ENCODE measurements at regions not wholly inside any gene's neighbourhood (a gene's known extent, or its start where the extent isn't known, plus 50 kb on each side); places are given as distances from the start of the nearest gene placed in this dataset.

DNA sequence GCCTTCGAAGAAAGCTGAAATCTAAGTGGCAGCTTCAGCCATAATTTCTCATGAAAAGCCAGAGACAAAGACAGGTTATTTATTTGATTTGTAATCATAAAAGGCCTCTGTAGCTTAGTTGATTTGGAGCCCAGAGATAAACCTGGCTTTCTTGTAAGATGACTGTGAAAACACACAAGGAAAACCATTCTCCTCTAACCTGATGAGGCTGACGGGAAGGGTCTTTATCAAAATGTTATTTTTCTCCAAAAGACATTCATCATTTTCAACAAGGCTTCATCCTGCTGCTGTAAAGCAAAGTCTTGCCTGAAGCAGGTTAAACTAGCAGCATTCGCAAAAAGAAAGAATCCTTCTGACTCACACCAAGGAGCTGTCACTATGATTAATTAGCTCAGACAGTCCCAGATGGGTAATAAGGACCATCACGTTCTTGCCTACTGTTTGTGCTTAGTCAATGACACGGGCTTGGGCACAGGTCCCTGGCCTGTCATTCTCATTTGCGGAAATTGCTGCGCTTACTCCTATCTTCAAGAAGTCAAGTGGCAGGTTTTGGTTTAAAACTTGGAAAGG lies 286.6 kb downstream of the C12orf75 start:
- TF ChIP-seq, protein P1, sequence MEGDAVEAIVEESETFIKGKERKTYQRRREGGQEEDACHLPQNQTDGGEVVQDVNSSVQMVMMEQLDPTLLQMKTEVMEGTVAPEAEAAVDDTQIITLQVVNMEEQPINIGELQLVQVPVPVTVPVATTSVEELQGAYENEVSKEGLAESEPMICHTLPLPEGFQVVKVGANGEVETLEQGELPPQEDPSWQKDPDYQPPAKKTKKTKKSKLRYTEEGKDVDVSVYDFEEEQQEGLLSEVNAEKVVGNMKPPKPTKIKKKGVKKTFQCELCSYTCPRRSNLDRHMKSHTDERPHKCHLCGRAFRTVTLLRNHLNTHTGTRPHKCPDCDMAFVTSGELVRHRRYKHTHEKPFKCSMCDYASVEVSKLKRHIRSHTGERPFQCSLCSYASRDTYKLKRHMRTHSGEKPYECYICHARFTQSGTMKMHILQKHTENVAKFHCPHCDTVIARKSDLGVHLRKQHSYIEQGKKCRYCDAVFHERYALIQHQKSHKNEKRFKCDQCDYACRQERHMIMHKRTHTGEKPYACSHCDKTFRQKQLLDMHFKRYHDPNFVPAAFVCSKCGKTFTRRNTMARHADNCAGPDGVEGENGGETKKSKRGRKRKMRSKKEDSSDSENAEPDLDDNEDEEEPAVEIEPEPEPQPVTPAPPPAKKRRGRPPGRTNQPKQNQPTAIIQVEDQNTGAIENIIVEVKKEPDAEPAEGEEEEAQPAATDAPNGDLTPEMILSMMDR (IDR thresholded peaks at IDR 0.05; ENCODE audit: low read depth, low read length), result no peak
- in situ Hi-C loops (cut with HindIII; ENCODE audit: low sequenced_read_pairs), result no loop called here
- no peak overlapping the region for H3K4me3 ChIP-seq (ENCODE audit: low read depth, low read length)
- DNase-seq (ENCODE audit: low read depth, low spot score), result no peak

DNA sequence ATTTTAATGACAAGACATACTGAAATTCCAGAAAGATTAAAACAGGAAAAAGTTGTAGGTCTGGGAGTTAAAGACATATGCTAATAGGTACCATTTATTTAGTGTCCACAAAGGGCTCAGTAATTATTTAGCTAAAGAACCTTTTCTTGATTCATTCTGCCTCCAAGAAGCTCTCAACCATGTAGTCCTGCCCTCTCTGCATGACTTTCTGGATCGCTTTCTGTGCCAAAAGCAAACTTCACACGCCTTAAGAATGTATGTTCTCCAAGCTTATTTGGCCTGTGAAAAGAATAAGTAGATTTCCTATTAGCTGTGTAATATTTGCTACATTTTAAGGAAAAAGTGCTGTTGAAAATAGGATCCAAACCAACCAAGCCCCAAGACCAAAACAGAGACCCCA lies 291.7 kb downstream of the C12orf75 start:
- TF ChIP-seq, protein P1 (IDR thresholded peaks at IDR 0.05; ENCODE audit: low read depth, low read length), result no peak
- no peak for DNase-seq (ENCODE audit: low read depth, low spot score)
- in situ Hi-C loops (cut with HindIII; ENCODE audit: low sequenced_read_pairs), result no loop called here
- no peak overlapping the region for H3K4me3 ChIP-seq (ENCODE audit: low read depth, low read length)

DNA sequence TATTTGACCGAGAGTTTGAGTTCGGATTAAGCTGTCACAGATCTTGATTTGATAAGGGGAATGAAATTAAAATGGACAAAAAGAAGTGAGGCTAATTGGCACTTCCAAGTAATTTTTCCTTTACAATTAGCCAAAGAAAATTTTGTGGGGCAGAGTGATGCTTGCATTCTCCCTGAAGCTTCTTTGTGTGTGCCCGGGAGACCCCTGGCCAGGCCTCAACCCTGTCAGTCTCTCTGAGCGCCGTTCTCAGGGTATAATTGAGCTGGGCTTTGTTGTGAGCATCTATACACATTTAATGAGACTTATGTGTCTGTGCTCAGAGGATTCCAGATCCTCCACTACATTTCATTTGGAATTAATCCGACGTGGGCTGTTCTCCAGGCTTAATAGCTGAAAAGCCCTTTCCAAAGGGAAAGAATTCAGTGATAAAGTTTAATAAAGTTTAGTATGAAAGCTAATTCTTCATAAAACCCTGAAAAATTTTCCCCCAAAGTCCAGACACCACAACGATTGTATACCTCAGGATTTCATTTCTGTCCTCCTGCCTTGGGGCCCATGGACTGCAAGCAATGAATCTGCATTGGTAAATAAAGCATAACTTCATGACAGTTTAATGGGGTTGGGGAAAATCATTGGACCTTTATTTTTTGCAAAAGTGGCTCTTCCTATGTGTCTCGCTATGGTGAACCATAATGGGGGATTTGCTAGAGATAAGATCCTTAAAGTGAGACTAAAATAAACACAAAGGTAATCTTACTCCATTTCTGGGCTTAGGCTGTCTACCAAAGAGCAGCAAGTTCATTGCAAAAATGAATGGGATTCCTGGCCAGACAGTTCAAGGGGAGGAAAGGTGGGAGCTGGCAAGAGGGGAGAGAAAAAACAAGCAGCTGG lies 292.6 kb downstream of the C12orf75 start:
- TF ChIP-seq, protein P1 (IDR thresholded peaks at IDR 0.05; ENCODE audit: low read depth, low read length), result no peak
- no peak for DNase-seq (ENCODE audit: low read depth, low spot score)
- H3K4me3 ChIP-seq (ENCODE audit: low read depth, low read length), result no peak overlapping the region
- in situ Hi-C loops (cut with HindIII; ENCODE audit: low sequenced_read_pairs), result no loop called here

DNA sequence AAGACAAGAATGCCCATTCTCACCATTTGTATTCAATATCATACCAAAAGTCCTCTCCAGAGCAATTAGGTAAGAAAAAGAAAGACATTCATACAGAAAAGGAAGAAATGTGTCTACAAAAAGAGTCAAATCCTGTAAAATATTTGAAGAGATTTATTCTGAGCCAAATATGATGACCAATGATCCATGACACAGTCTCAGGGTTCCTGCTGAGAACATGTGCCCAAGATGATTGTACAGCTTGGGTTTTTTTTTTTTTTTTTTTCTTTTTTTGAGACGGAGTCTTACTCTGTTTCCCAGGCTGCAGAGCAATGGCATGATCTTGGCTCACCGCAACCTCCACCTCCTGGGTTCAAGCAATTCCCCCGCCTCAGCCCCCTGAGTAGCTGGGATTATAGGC lies 296.2 kb downstream of the C12orf75 start:
- no peak for DNase-seq (ENCODE audit: low read depth, low spot score)
- H3K4me3 ChIP-seq (ENCODE audit: low read depth, low read length), result no peak overlapping the region
- in situ Hi-C loops (cut with HindIII; ENCODE audit: low sequenced_read_pairs), result no loop called here
- TF ChIP-seq, protein P1 (IDR thresholded peaks at IDR 0.05; ENCODE audit: low read depth, low read length), result no peak

DNA sequence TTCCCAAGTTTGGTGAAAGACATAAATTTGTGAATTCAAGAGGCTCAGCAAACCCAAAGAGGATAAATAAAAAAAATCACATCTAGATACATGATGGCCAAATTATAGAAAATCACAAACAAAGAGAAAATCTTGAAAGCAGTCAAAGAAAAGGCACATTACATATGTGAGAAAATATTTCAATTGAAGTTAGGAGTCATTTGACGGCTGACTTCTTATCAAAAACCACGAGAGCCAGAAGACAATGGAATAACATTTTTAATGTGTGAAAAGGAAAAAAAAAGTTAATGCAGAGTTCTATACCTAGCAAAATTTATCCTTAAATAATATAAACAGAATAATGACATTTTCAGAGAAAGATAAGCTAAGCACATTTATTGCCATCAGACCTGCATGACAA lies 307.0 kb downstream of the C12orf75 start:
- TF ChIP-seq, protein P1 (IDR thresholded peaks at IDR 0.05; ENCODE audit: low read depth, low read length), result no peak
- H3K4me3 ChIP-seq (ENCODE audit: low read depth, low read length), result no peak overlapping the region
- in situ Hi-C loops (cut with HindIII; ENCODE audit: low sequenced_read_pairs), result no loop called here
- no peak for DNase-seq (ENCODE audit: low read depth, low spot score)

DNA sequence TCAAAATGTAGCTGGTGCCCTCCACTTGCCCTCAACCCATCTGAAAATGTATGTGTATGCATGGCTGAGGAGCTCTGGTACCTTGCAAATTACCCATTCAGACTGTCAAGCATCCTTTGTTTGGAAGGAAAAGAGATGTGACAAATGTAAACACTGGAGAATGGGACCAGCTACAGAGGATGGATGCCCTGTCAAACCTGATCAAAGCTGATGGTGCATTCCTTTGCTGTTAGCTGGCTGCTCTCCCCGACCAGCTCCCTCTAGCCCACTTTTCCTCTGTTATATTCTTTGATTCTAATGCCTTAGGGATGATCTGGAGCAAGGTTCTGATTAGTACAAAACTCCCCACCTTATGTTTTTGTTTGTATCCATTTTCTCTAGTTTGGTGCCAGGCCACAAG lies 310.3 kb downstream of the C12orf75 start:
- DNase-seq (ENCODE audit: low read depth, low spot score), result no peak
- no peak overlapping the region for H3K4me3 ChIP-seq (ENCODE audit: low read depth, low read length)
- TF ChIP-seq, protein P1 (IDR thresholded peaks at IDR 0.05; ENCODE audit: low read depth, low read length), result no peak
- in situ Hi-C loops (cut with HindIII; ENCODE audit: low sequenced_read_pairs), result no loop called here

All from astrocyte of the spinal cord (primary cell).